ENCODE measurements at regions not wholly inside any gene's neighbourhood (a gene's known extent, or its start where the extent isn't known, plus 50 kb on each side); places are given as distances from the start of the nearest gene placed in this dataset.
"Not testable (repeated sequence)": the region's sequence is repeated elsewhere in the genome, so short reads cannot be mapped to it uniquely, and the experiment has no call there.

GRCh38 chr1:16794609-16795008 is 54.3 kb downstream of the RNU1-4 start:
- H3K4me3 ChIP-seq; H3K4me1 ChIP-seq; H3K36me3 ChIP-seq; intact Hi-C loops (cut with DNase I); DNase-seq; H3K9me3 ChIP-seq; H3K27me3 ChIP-seq; H3K27ac ChIP-seq: not testable (repeated sequence)
- 93 to 97% methylated on average over 6 of the region's 6 CpGs for WGBS, 2 donors

- intact Hi-C loops (cut with DNase I); H3K27me3 ChIP-seq; DNase-seq; H3K4me1 ChIP-seq; H3K4me3 ChIP-seq; H3K9me3 ChIP-seq; H3K27ac ChIP-seq; H3K36me3 ChIP-seq: not testable (repeated sequence)
- WGBS, 2 donors = 86 to 92% methylated on average over 5 of the region's 7 CpGs
These were observed 54.8 kb downstream of the RNU1-4 start for GRCh38 chr1:16795119-16795518.

- H3K36me3 ChIP-seq; intact Hi-C loops (cut with DNase I); H3K27ac ChIP-seq; H3K27me3 ChIP-seq; H3K9me3 ChIP-seq; H3K4me1 ChIP-seq; H3K4me3 ChIP-seq: not testable (repeated sequence)
- WGBS, 2 donors = 80 to 87% methylated on average over 8 of the region's 8 CpGs
- peak; percentile 53 for DNase-seq
These were observed 55.9 kb downstream of the RNU1-4 start for GRCh38 chr1:16796179-16796578.

- H3K36me3 ChIP-seq; H3K9me3 ChIP-seq; intact Hi-C loops (cut with DNase I); H3K27ac ChIP-seq; H3K4me3 ChIP-seq; H3K27me3 ChIP-seq; H3K4me1 ChIP-seq: not testable (repeated sequence)
- WGBS, 2 donors = 83 to 85% methylated on average over 9 of the region's 9 CpGs
- peak; percentile 52 for DNase-seq
These were observed 56.3 kb downstream of the RNU1-4 start for GRCh38 chr1:16796625-16797046.

- H3K9me3 ChIP-seq; H3K4me3 ChIP-seq; intact Hi-C loops (cut with DNase I); H3K36me3 ChIP-seq; H3K27ac ChIP-seq; H3K27me3 ChIP-seq; H3K4me1 ChIP-seq: not testable (repeated sequence)
- DNase-seq = peak; percentile 53
- WGBS, 2 donors = 54 to 56% methylated on average over 2 of the region's 4 CpGs
These were observed 56.7 kb downstream of the RNU1-4 start for GRCh38 chr1:16797065-16797464.

GRCh38 chr1:16798050-16798449 is 57.7 kb downstream of the RNU1-4 start:
- H3K9me3 ChIP-seq; DNase-seq; H3K27me3 ChIP-seq; H3K4me3 ChIP-seq; H3K27ac ChIP-seq; H3K36me3 ChIP-seq; H3K4me1 ChIP-seq; intact Hi-C loops (cut with DNase I): not testable (repeated sequence)
- 76 to 85% methylated on average over 1 to 2 of the region's 2 CpGs for WGBS, 2 donors
